ENCODE measurements at regions not wholly inside any gene's neighbourhood (a gene's known extent, or its start where the extent isn't known, plus 50 kb on each side); places are given as distances from the start of the nearest gene placed in this dataset.

- no peak for ATAC-seq (ENCODE audit: insufficient read depth, low FRiP score)
- TF ChIP-seq, protein P1, sequence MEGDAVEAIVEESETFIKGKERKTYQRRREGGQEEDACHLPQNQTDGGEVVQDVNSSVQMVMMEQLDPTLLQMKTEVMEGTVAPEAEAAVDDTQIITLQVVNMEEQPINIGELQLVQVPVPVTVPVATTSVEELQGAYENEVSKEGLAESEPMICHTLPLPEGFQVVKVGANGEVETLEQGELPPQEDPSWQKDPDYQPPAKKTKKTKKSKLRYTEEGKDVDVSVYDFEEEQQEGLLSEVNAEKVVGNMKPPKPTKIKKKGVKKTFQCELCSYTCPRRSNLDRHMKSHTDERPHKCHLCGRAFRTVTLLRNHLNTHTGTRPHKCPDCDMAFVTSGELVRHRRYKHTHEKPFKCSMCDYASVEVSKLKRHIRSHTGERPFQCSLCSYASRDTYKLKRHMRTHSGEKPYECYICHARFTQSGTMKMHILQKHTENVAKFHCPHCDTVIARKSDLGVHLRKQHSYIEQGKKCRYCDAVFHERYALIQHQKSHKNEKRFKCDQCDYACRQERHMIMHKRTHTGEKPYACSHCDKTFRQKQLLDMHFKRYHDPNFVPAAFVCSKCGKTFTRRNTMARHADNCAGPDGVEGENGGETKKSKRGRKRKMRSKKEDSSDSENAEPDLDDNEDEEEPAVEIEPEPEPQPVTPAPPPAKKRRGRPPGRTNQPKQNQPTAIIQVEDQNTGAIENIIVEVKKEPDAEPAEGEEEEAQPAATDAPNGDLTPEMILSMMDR (IDR thresholded peaks at IDR 0.05; ENCODE audit: control extremely low read depth, extremely low read depth) = no peak
- H3K27me3 ChIP-seq (ENCODE audit: control insufficient read depth in 3 of 3, insufficient read depth in 3 of 3, low read length in 2 of 3) = no peaks in the 10 kb centered on the region
- H3K4me3 ChIP-seq = no peak overlapping the region
- 79 to 89% methylated on average over 1 of the region's 1 CpG for WGBS, 2 donors
- H3K27ac ChIP-seq (ENCODE audit: low read depth in 1 of 2, low read length in 1 of 2) = no peak overlapping the region
- H3K9me3 ChIP-seq (ENCODE audit: control insufficient read depth in 4 of 4, insufficient read depth in 3 of 4, low read length in 3 of 4) = no peaks in the 10 kb centered on the region
- H3K9ac ChIP-seq (ENCODE audit: insufficient read depth in 1 of 2, low read length in 2 of 2) = no peak overlapping the region
- no peaks in the 10 kb centered on the region for H3K36me3 ChIP-seq (ENCODE audit: control insufficient read depth in 4 of 4, insufficient read depth in 4 of 4, low read length in 4 of 4)
- peaks cover 0 to 7% (median 0%) of the 10 kb centered on the region in 5 donors for H3K4me1 ChIP-seq (ENCODE audit: control insufficient read depth in 5 of 5, insufficient read depth in 5 of 5, low read length in 5 of 5)
- DNase-seq = no peak
Measured at GRCh38 chr6:81694855-81695254, 57.6 kb downstream of the TENT5A start.

GRCh38 chr6:81694207-81694606 is 58.3 kb downstream of the TENT5A start:
- Histone ChIP-seq H3K27me3 (ENCODE audit: control insufficient read depth in 3 of 3, insufficient read depth in 3 of 3, low read length in 2 of 3) (no peaks in the 10 kb centered on the region), H3K36me3 (ENCODE audit: control insufficient read depth in 4 of 4, insufficient read depth in 4 of 4, low read length in 4 of 4) (no peaks in the 10 kb centered on the region), H3K9me3 (ENCODE audit: control insufficient read depth in 4 of 4, insufficient read depth in 3 of 4, low read length in 3 of 4) (no peaks in the 10 kb centered on the region), H3K4me1 (ENCODE audit: control insufficient read depth in 5 of 5, insufficient read depth in 5 of 5, low read length in 5 of 5) (peaks cover 0 to 7% (median 0%) of the 10 kb centered on the region in 5 donors), H3K9ac (ENCODE audit: insufficient read depth in 1 of 2, low read length in 2 of 2) (no peak overlapping the region), H3K4me3 (no peak overlapping the region), H3K27ac (ENCODE audit: low read depth in 1 of 2, low read length in 1 of 2) (no peak overlapping the region)
- DNase-seq (no peak), ATAC-seq (ENCODE audit: insufficient read depth, low FRiP score) (no peak)
- TF ChIP-seq, protein P1 (IDR thresholded peaks at IDR 0.05; ENCODE audit: control extremely low read depth, extremely low read depth) = no peak
- 71 to 79% methylated on average over 2 of the region's 2 CpGs for WGBS, 2 donors

DNA sequence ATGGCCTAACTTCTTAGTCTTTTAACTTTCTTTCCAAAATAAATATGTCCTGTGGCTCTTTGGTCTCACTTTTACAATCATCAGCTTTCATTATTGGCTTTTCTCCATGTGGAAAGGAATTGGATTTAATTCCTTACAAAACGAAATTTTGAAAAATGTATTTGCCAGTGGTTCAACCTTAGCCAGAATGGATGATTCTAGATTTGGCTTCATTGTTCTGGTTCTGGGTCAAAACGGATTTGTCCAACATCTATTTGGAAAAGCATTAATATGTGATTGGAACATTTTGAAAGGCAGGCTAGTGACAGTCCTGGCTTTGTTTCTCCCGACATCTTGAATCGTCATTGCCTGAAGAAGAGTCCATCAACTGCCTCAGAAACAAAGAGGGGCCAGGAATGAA is 59.2 kb downstream of the TENT5A start:
- 76 to 88% methylated on average over 4 of the region's 4 CpGs for WGBS, 2 donors
- TF ChIP-seq, protein P1 (IDR thresholded peaks at IDR 0.05; ENCODE audit: control extremely low read depth, extremely low read depth) = no peak

DNA sequence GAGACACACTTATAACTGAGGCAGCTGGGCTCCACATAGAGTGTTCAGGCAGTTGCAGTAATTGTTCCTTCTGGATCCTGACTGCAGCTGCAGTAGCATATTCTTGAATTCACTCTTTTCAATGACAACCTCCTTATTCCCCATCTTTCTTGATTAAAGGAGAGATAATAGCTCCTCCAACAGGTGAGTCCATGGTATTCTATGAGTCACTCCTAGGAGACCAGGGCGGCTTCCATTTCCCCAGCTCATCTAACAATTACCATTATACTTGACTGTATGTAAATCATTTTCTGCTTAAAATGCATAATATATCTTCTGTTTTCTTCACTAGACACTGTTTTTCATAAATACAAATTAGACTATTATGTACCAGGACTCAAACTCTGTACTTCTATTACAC is 62.4 kb downstream of the TENT5A start:
- ATAC-seq (ENCODE audit: insufficient read depth, low FRiP score) (no peak), DNase-seq (no peak)
- Histone ChIP-seq H3K9me3 (ENCODE audit: control insufficient read depth in 4 of 4, insufficient read depth in 3 of 4, low read length in 3 of 4) (no peaks in the 10 kb centered on the region), H3K27ac (ENCODE audit: low read depth in 1 of 2, low read length in 1 of 2) (no peak overlapping the region), H3K4me3 (no peak overlapping the region), H3K27me3 (ENCODE audit: control insufficient read depth in 3 of 3, insufficient read depth in 3 of 3, low read length in 2 of 3) (no peaks in the 10 kb centered on the region), H3K36me3 (ENCODE audit: control insufficient read depth in 4 of 4, insufficient read depth in 4 of 4, low read length in 4 of 4) (no peaks in the 10 kb centered on the region), H3K9ac (ENCODE audit: insufficient read depth in 1 of 2, low read length in 2 of 2) (no peak overlapping the region), H3K4me1 (ENCODE audit: control insufficient read depth in 5 of 5, insufficient read depth in 5 of 5, low read length in 5 of 5) (peaks cover 0 to 4% (median 0%) of the 10 kb centered on the region in 5 donors)
- WGBS, 2 donors = 97 to 100% methylated on average over 1 of the region's 1 CpG
- TF ChIP-seq, protein P1 (IDR thresholded peaks at IDR 0.05; ENCODE audit: control extremely low read depth, extremely low read depth) = no peak

More for the DNA sequence above, 59.2 kb downstream of the TENT5A start:
- H3K9me3 ChIP-seq (ENCODE audit: control insufficient read depth in 4 of 4, insufficient read depth in 3 of 4, low read length in 3 of 4) = no peaks in the 10 kb centered on the region
- no peaks in the 10 kb centered on the region for H3K36me3 ChIP-seq (ENCODE audit: control insufficient read depth in 4 of 4, insufficient read depth in 4 of 4, low read length in 4 of 4)
- ATAC-seq (ENCODE audit: insufficient read depth, low FRiP score) (no peak), DNase-seq (no peak)
- no peaks in the 10 kb centered on the region for H3K27me3 ChIP-seq (ENCODE audit: control insufficient read depth in 3 of 3, insufficient read depth in 3 of 3, low read length in 2 of 3)
- no peak overlapping the region for H3K27ac ChIP-seq (ENCODE audit: low read depth in 1 of 2, low read length in 1 of 2)
- H3K9ac ChIP-seq (ENCODE audit: insufficient read depth in 1 of 2, low read length in 2 of 2) = no peak overlapping the region
- H3K4me3 ChIP-seq = no peak overlapping the region
- peaks cover 0 to 7% (median 0%) of the 10 kb centered on the region in 5 donors for H3K4me1 ChIP-seq (ENCODE audit: control insufficient read depth in 5 of 5, insufficient read depth in 5 of 5, low read length in 5 of 5)

Data from lung (tissue), 11 donors.